Epithelial cell of esophagus (primary cell): ENCODE measurements at regions not wholly inside any gene's neighbourhood (a gene's known extent, or its start where the extent isn't known, plus 50 kb on each side); places are given as distances from the start of the nearest gene placed in this dataset.

Experiments
- DNase-seq: peaks from one replicate; pipeline ENCODE4 v3.0.0; 2010; ENCODE audit warnings: low read depth
- H3K4me3 ChIP-seq: 2 replicates; pipeline ENCODE4 v1.5.1; 2011; ENCODE audit warnings: mild to moderate bottlenecking, low read length, control low read depth
- TF ChIP-seq, protein P1 (sequence below): IDR thresholded peaks from 2 replicates; pipeline ENCODE4 v1.5.1; 2011; ENCODE audit warnings: low read depth, mild to moderate bottlenecking, low read length, control low read depth, inconsistent platforms; ENCODE audit not compliant: insufficient read depth; ENCODE audit errors: missing control alignments

DNA sequence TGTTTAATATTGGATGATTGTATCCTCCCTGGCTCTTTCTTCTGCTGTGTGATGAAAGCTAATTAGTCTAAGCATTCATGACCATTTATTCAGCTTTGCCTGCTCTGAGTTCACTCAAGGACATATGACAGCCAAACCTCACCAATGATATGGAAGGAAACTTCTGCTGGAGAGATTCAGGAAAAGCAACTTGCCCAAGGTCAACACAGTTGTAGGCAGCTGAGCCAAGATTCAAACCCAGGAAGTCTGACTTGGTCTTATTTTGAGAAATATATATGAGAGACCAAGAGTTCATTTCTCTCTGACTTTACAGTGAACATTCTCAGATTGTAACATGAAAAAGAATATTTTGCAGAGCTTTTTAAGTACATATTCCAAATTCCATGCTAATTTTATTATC is 1588.5 kb upstream of the PIK3C3 start:
- TF ChIP-seq, protein P1, sequence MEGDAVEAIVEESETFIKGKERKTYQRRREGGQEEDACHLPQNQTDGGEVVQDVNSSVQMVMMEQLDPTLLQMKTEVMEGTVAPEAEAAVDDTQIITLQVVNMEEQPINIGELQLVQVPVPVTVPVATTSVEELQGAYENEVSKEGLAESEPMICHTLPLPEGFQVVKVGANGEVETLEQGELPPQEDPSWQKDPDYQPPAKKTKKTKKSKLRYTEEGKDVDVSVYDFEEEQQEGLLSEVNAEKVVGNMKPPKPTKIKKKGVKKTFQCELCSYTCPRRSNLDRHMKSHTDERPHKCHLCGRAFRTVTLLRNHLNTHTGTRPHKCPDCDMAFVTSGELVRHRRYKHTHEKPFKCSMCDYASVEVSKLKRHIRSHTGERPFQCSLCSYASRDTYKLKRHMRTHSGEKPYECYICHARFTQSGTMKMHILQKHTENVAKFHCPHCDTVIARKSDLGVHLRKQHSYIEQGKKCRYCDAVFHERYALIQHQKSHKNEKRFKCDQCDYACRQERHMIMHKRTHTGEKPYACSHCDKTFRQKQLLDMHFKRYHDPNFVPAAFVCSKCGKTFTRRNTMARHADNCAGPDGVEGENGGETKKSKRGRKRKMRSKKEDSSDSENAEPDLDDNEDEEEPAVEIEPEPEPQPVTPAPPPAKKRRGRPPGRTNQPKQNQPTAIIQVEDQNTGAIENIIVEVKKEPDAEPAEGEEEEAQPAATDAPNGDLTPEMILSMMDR: no peak
- H3K4me3 ChIP-seq: no peak overlapping the region
- DNase-seq: no peak

DNA sequence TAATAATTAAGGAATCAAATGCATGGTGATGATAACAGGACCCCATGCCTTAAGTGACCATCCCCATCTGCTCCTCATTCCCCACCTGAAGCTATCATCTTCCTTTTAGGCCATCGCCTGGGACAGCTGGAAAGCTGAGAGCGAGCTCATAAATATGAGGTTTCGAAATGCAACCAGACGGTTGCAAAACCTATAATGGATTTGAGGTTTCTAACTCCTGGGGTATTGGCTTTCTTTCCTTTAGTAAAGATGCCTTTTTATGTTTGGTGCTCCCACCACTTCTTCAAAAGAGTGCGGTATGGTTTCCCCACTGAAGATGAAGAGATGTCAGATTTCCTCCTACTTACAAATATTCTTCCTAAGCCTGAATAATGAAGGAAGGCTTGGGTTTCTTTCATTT is 1589.5 kb upstream of the PIK3C3 start:
- TF ChIP-seq, protein P1: no peak
- H3K4me3 ChIP-seq: no peak overlapping the region
- DNase-seq: no peak

DNA sequence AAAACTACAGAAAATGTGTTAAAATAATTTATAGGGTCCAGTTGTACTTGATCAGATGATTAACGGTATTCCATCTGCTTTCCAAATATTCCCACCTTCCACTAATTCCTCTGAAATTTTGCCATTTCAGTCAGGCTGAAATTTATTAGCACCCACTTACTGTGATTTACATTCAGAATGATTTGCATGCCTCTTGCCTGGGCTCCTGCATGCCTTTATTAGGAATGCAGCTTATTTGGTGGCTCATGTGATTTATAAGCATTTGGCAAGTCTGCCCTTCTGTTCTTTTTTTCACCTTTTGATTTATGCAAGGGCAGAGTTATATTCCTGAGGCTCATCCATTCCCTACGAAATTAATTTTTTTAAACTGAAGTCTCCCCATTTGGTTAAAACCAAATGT is 1594.5 kb upstream of the PIK3C3 start:
- TF ChIP-seq, protein P1: no peak
- H3K4me3 ChIP-seq: no peak overlapping the region
- no peak for DNase-seq

DNA sequence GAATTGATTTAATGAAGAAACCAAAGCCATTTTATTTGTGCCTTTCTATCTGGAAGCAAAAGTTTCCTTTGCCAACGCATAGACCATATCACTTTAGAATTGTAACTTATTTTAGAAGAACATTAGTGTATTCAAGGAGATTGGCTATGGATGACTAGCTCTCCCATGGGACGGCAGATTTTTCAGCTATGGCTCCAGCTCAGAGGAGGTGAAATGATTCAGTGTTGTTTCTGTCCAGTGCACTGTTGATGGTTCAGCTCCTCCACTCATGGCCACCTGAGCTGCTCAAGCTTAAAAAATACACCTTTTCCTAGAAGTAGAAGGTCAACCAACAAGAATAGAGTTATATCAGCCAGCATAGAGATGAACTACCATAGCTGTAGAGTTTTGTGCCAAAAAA is 1597.5 kb upstream of the PIK3C3 start:
- DNase-seq: no peak
- no peak overlapping the region for H3K4me3 ChIP-seq
- TF ChIP-seq, protein P1: no peak

DNA sequence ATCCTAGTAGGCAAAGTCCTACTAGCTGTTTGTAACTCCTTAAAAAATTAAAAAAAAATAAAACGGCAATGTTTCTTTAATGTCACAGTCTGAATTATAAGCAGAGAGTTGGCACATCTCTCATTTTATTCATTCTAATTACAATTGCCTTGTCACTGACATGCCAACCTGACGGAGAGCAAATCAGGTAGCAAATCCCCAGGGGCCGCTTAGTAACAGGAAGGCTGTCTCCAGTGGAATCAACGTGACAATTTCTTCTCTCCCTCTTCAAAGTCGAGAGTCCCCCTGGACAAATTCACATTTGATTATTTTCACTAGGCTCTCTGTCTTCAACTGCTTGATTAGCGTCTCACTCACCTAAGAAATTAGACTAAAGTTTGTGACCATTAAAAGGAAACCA is 1598.9 kb upstream of the PIK3C3 start:
- no peak for DNase-seq
- H3K4me3 ChIP-seq: no peak overlapping the region
- TF ChIP-seq, protein P1: no peak

DNA sequence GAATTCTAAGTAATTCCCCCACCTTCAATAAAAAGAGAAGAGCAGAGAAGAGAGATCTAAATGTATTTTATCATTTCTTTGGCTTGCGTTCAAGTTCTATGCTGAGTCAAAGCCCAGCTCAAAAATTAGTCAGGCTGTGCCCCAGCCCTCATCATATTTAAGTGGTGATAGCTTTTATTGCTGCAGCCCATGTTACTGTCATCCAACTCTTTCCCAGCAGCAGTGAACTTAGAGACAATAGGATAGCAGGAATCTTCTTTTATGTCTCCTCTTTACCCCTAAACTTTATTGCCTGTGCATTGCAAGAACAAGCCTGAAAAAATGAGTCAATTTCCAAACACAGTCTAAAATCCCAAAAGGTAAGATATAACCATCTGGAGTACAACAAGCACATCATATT is 1599.3 kb upstream of the PIK3C3 start:
- peak; percentile 66 for DNase-seq
- TF ChIP-seq, protein P1: no peak
- H3K4me3 ChIP-seq: no peak overlapping the region

DNA sequence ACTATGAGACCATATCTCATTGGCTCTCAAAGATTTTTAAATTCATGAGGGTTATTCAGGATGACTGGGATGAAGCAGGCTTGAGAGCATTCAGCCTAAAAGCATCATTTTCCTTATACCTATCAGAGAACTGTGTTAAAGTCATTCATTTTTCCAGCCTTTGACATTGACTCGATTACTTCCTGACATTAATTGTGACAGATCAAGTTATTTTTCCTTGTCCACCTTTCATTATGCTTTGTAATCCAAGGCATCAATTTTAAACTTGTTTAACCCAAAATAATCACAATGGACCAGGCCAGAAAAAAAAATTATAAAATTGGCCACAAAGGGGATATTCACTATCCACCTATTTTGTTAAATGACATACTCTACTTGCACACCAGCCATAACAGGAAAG is 1606.8 kb upstream of the PIK3C3 start:
- DNase-seq: no peak
- TF ChIP-seq, protein P1: no peak

More for the DNA sequence above, 1606.8 kb upstream of the PIK3C3 start:
- no peak overlapping the region for H3K4me3 ChIP-seq
